ENCODE measurements at regions not wholly inside any gene's neighbourhood (a gene's known extent, or its start where the extent isn't known, plus 50 kb on each side); places are given as distances from the start of the nearest gene placed in this dataset.

GRCh38 chr3:145721273-145721805 lies 439.6 kb downstream of the PLOD2 start (continued):
- TF ChIP-seq REST (IDR thresholded peaks at IDR 0.05; ENCODE audit: unreplicated experiment) = no peak
- TF ChIP-seq JUNB (IDR thresholded peaks at IDR 0.05; ENCODE audit: unreplicated experiment) = no peak
- TF ChIP-seq ZNF114 (CRISPR knock-in tag; IDR thresholded peaks at IDR 0.05) = no peak
- no peak for TF ChIP-seq EZH2 (IDR thresholded peaks at IDR 0.05; ENCODE audit: low read depth, unreplicated experiment)

- Histone ChIP-seq H3K9me2 (ENCODE audit: insufficient read depth) (peaks cover 4% of the 10 kb centered on the region), H3F3A (replicated peaks; ENCODE audit: low read depth) (no peaks in the 10 kb centered on the region), H2AFZ (peak overlapping the region; percentile 53; the same call in 1 of the 2 replicates), H3K79me2 (replicated peaks; ENCODE audit: insufficient read depth) (no peaks in the 10 kb centered on the region), H3K27ac (ENCODE audit: low read depth) (no peak overlapping the region; the same call in 1 of the 2 replicates), H3K36me3 (ENCODE audit: insufficient read depth) (no peaks in the 10 kb centered on the region), H4K20me1 (replicated peaks; ENCODE audit: insufficient read depth) (no peaks in the 10 kb centered on the region), H3K4me1 (ENCODE audit: insufficient read depth) (peaks cover 11% of the 10 kb centered on the region), H3K27me3 (ENCODE audit: insufficient read depth) (no peaks in the 10 kb centered on the region), H3K4me2 (no peak overlapping the region), H3K4me3 (no peak overlapping the region)
- no peak for ATAC-seq
- no peak for DNase-seq (ENCODE audit: low spot score)
- Mint-ChIP-seq H3K27me3 (ENCODE audit: insufficient read depth, low read depth, poor library complexity) (peaks cover 1% of the 10 kb centered on the region), H3K36me3 (ENCODE audit: low read depth) (peaks cover 6% of the 10 kb centered on the region; the same call in 1 of the 3 replicates), H3K27ac (no peak overlapping the region), H3K4me1 (peaks cover 16% of the 10 kb centered on the region), H3K9me3 (peaks cover 5% of the 10 kb centered on the region; the same call in 1 of the 3 replicates), H3K4me3 (no peak overlapping the region)
- TF ChIP-seq ZNF462 (CRISPR knock-in tag; IDR thresholded peaks at IDR 0.05) = no peak
- TF ChIP-seq EZH2 (IDR thresholded peaks at IDR 0.05; ENCODE audit: low read depth, unreplicated experiment) = no peak
- TF ChIP-seq JUNB (IDR thresholded peaks at IDR 0.05; ENCODE audit: unreplicated experiment) = no peak
- no peak for TF ChIP-seq ETS1 (IDR thresholded peaks at IDR 0.05)
- no peak for TF ChIP-seq STAT1 (IDR thresholded peaks at IDR 0.05; ENCODE audit: unreplicated experiment)
- TF ChIP-seq ZNF331 (CRISPR knock-in tag; IDR thresholded peaks at IDR 0.05; ENCODE audit: low read depth) = no peak
- no peak for TF ChIP-seq CREB1 (CRISPR knock-in tag; IDR thresholded peaks at IDR 0.05; ENCODE audit: low read depth)
- TF ChIP-seq ZNF114 (CRISPR knock-in tag; IDR thresholded peaks at IDR 0.05) = no peak
- no peak for TF ChIP-seq NANOG (IDR thresholded peaks at IDR 0.05; ENCODE audit: borderline replicate concordance)
- TF ChIP-seq EZH2phosphoT487 (IDR thresholded peaks at IDR 0.05; ENCODE audit: unreplicated experiment) = no peak
- TF ChIP-seq POLR2AphosphoS5 (IDR thresholded peaks at IDR 0.05; ENCODE audit: low read depth) = no peak
These were observed 439.2 kb downstream of the PLOD2 start for GRCh38 chr3:145721815-145722214.
